ENCODE measurements at regions not wholly inside any gene's neighbourhood (a gene's known extent, or its start where the extent isn't known, plus 50 kb on each side); places are given as distances from the start of the nearest gene placed in this dataset.

GRCh38 chr4:185931375-185931774, 119.4 kb upstream of the SORBS2 start:
- no peak for DNase-seq

GRCh38 chr4:185931986-185932385, 120.0 kb upstream of the SORBS2 start:
- DNase-seq: no peak

GRCh38 chr4:185932491-185932890, 120.5 kb upstream of the SORBS2 start:
- DNase-seq: no peak

- no peak for DNase-seq
Observed at GRCh38 chr4:185933078-185933581, 121.1 kb upstream of the SORBS2 start.

- DNase-seq: no peak
Observed at GRCh38 chr4:185936650-185937376, 124.8 kb upstream of the SORBS2 start.

GRCh38 chr4:185938654-185939053, 126.7 kb upstream of the SORBS2 start:
- DNase-seq: no peak

GRCh38 chr4:185941461-185941860, 127.5 kb upstream of the TLR3 start:
- no peak for DNase-seq

- no peak for DNase-seq
Observed at GRCh38 chr4:185945252-185945651, 123.7 kb upstream of the TLR3 start.

- no peak for DNase-seq
Observed at GRCh38 chr4:185945906-185946305, 123.0 kb upstream of the TLR3 start.

- no peak for DNase-seq
Observed at GRCh38 chr4:185950891-185951290, 118.1 kb upstream of the TLR3 start.

GRCh38 chr4:185955151-185955770, 113.7 kb upstream of the TLR3 start:
- DNase-seq: no peak

GRCh38 chr4:185955826-185956543, 113.0 kb upstream of the TLR3 start:
- no peak for DNase-seq

GRCh38 chr4:185956544-185956940, 112.4 kb upstream of the TLR3 start:
- no peak for DNase-seq

GRCh38 chr4:185958094-185958747, 110.7 kb upstream of the TLR3 start:
- peak; percentile 72 for DNase-seq

- no peak for DNase-seq
Observed at GRCh38 chr4:185965426-185966384, 103.3 kb upstream of the TLR3 start.

- DNase-seq: no peak
Observed at GRCh38 chr4:185966549-185966948, 102.4 kb upstream of the TLR3 start.

GRCh38 chr4:185966997-185967775, 101.8 kb upstream of the TLR3 start:
- no peak for DNase-seq

GRCh38 chr4:185969657-185970056, 99.3 kb upstream of the TLR3 start:
- DNase-seq: no peak

- DNase-seq: no peak
Observed at GRCh38 chr4:185987961-185988627, 80.9 kb upstream of the TLR3 start.

GRCh38 chr4:185991770-185992169, 77.2 kb upstream of the TLR3 start:
- DNase-seq: no peak

GRCh38 chr4:185992585-185992984, 76.4 kb upstream of the TLR3 start:
- no peak for DNase-seq
